Osteoblast (primary cell): ENCODE measurements at regions not wholly inside any gene's neighbourhood (a gene's known extent, or its start where the extent isn't known, plus 50 kb on each side); places are given as distances from the start of the nearest gene placed in this dataset.
A peak's percentile ranks its signal among the peaks of the same experiment; 100 is the strongest.

ENCODE experiments used
- DNase-seq: peaks from one replicate; pipeline ENCODE4 v3.0.0; 2011; ENCODE audit warnings: low spot score, mixed read lengths; ENCODE audit not compliant: insufficient read length; ENCODE audit errors: missing footprints
- H2AFZ ChIP-seq: 2 replicates; pipeline ENCODE4 v1.6.0; 2011; ENCODE audit warnings: mild to moderate bottlenecking, low read length
- H3K27ac ChIP-seq: 2 replicates; pipeline ENCODE4 v1.5.1; 2011; ENCODE audit warnings: mild to moderate bottlenecking, low read depth, low read length, moderate library complexity
- H3K27me3 ChIP-seq: 2 replicates; pipeline ENCODE4 v1.6.0; 2012; ENCODE audit warnings: mild to moderate bottlenecking, control low read depth, inconsistent platforms, low read length, moderate library complexity; ENCODE audit not compliant: insufficient read depth
- H3K36me3 ChIP-seq: 2 replicates; pipeline ENCODE4 v1.5.1; 2011; ENCODE audit warnings: mild to moderate bottlenecking, low read length, control low read depth, moderate library complexity; ENCODE audit not compliant: insufficient read depth
- H3K4me1 ChIP-seq: 2 replicates; pipeline ENCODE4 v1.5.1; 2011; ENCODE audit warnings: mild to moderate bottlenecking, low read length, control low read depth, moderate library complexity; ENCODE audit not compliant: insufficient read depth
- H3K4me2 ChIP-seq: 2 replicates; pipeline ENCODE4 v1.6.0; 2011; ENCODE audit warnings: mild to moderate bottlenecking, low read length; ENCODE audit not compliant: insufficient read depth
- H3K4me3 ChIP-seq: fragments of 200-600 bp; sonication (generic); 3 replicates; pipeline ENCODE4 v1.5.1; 2012; ENCODE audit warnings: mild to moderate bottlenecking, low read length, inconsistent platforms; ENCODE audit not compliant: insufficient read depth
- H3K79me2 ChIP-seq: 2 replicates; pipeline ENCODE4 v1.6.0; 2012; ENCODE audit warnings: mild to moderate bottlenecking, low read length, control low read depth, inconsistent platforms; ENCODE audit not compliant: insufficient read depth
- H3K9me3 ChIP-seq: 2 replicates; pipeline ENCODE4 v1.5.1; 2011; ENCODE audit warnings: low read depth, low read length, control low read depth
- H4K20me1 ChIP-seq: 2 replicates; pipeline ENCODE4 v1.6.0; 2012; ENCODE audit warnings: mild to moderate bottlenecking, low read length, control low read depth; ENCODE audit not compliant: insufficient read depth
- TF ChIP-seq, protein P1 (sequence below): IDR thresholded peaks from 2 replicates; pipeline ENCODE4 v1.5.1; 2011; ENCODE audit warnings: mild to moderate bottlenecking, low read depth, low read length, moderate library complexity; ENCODE audit errors: extremely low read depth

DNA sequence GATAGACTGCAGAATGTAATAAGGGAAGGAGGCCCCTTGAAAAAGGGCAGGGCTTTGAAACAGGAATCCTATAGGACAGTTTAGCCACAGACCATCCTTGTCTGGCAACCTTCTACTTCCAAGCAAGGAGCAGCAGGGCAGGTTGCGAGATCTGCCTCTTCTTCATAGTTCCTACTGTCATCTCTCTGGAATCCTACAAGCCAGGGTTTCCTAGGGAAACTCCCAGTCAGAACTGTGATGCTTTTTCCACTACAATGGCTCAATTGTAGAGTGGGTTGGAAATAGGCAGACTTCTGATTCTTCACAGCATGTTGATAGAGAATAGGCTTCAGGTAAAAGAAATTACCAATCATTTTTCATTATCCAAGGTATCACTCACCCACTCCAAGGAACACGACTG, 186.3 kb downstream of the DACT1 start:
- Histone ChIP-seq H3K4me3 (no peak overlapping the region), H2AFZ (no peak overlapping the region), H3K27ac (no peak overlapping the region), H3K27me3 (no peaks in the 10 kb centered on the region), H3K36me3 (no peaks in the 10 kb centered on the region), H3K4me1 (no peaks in the 10 kb centered on the region), H3K4me2 (no peak overlapping the region), H3K9me3 (no peaks in the 10 kb centered on the region), H4K20me1 (no peaks in the 10 kb centered on the region), H3K79me2 (no peaks in the 10 kb centered on the region)
- TF ChIP-seq, protein P1, sequence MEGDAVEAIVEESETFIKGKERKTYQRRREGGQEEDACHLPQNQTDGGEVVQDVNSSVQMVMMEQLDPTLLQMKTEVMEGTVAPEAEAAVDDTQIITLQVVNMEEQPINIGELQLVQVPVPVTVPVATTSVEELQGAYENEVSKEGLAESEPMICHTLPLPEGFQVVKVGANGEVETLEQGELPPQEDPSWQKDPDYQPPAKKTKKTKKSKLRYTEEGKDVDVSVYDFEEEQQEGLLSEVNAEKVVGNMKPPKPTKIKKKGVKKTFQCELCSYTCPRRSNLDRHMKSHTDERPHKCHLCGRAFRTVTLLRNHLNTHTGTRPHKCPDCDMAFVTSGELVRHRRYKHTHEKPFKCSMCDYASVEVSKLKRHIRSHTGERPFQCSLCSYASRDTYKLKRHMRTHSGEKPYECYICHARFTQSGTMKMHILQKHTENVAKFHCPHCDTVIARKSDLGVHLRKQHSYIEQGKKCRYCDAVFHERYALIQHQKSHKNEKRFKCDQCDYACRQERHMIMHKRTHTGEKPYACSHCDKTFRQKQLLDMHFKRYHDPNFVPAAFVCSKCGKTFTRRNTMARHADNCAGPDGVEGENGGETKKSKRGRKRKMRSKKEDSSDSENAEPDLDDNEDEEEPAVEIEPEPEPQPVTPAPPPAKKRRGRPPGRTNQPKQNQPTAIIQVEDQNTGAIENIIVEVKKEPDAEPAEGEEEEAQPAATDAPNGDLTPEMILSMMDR = no peak
- no peak for DNase-seq

DNA sequence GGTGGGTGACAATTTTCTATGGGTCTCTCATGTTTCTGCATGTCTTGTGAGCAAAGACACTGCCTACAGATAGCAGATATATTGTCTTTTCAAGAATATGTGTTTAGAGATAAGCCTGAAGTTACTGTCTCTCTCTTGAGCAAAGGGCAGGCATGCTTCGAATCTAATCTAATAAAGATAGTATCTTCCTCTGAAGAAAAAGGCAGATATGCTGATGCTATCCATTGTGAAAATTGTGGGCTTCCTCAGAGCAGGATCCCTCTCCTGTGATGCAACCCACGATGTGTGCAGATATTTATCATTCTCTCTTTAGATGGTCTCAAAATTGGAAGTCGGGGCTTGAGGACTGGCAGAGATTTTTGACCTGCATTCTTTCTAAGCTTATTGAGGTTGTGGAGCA, 187.0 kb downstream of the DACT1 start:
- Histone ChIP-seq H3K27ac (no peak overlapping the region), H4K20me1 (no peaks in the 10 kb centered on the region), H3K4me3 (no peak overlapping the region), H3K79me2 (no peaks in the 10 kb centered on the region), H2AFZ (no peak overlapping the region), H3K4me1 (no peaks in the 10 kb centered on the region), H3K27me3 (no peaks in the 10 kb centered on the region), H3K4me2 (no peak overlapping the region), H3K9me3 (no peaks in the 10 kb centered on the region), H3K36me3 (no peaks in the 10 kb centered on the region)
- no peak for DNase-seq
- TF ChIP-seq, protein P1 = no peak

DNA sequence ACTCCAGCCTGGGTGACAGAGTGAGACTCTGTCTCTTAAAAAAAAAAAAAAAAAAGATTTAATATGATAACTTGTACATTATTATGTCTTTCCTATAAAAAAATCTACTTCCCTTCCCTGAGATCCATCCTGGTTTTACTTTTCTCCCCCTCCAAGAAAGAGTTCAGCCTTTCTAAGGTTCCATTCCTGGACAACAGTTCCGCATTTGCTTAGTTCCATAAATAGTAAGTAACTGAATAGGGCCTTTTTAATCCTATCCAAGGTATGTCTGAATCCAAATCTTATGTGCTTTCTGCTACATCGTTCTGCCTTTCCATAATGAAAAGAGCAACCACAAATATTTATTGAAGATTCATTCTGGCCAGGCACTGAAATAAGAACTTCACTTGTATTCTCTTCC, 187.8 kb downstream of the DACT1 start:
- no peaks in the 10 kb centered on the region for H3K36me3 ChIP-seq
- no peaks in the 10 kb centered on the region for H4K20me1 ChIP-seq
- H3K27me3 ChIP-seq = no peaks in the 10 kb centered on the region
- no peak for DNase-seq
- no peak overlapping the region for H3K27ac ChIP-seq
- TF ChIP-seq, protein P1 = no peak
- H3K4me3 ChIP-seq = no peak overlapping the region
- H3K4me1 ChIP-seq = no peaks in the 10 kb centered on the region
- no peaks in the 10 kb centered on the region for H3K9me3 ChIP-seq
- H3K4me2 ChIP-seq = no peak overlapping the region
- no peak overlapping the region for H2AFZ ChIP-seq
- no peaks in the 10 kb centered on the region for H3K79me2 ChIP-seq

DNA sequence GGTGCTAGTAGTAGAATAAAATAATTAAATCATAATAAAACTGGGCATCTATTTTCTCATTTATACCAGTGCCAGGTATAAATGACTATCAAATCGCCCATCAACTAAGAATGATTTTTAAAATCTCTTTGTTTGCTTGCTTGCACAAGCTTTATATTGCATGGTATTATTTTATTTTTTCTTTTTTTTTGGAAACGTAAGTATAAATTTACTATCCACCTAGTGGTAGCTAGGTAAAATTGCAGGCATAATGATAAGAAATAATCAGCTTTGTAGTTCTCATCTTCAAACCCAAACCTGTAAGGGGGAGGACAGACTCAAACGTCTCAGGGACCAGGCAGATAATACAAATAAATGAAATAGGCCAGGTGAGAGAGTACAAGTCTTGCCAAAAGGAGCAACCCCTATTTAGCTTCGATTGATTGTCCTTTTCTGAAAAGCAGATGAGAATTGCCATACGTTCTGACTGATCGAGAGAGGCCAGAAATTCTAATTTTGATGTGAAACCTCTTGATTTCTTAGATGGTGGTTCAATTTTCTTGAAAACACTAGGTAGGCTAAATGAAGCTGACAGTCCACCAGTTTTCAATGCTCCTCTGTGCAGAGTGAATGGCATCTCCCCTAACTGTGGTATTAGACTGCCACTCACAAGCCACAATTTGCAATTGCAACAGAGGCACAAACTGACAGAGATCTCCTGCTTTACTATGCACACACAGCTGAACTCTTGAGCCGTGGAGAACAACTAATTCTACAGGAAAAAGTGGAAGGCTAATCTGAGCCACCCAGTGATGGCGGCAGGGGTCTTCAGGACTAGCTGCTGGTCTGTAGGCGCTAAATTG, 189.3 kb downstream of the DACT1 start:
- Histone ChIP-seq H3K36me3 (no peaks in the 10 kb centered on the region), H3K4me3 (no peak overlapping the region), H2AFZ (no peak overlapping the region), H3K4me1 (no peaks in the 10 kb centered on the region), H3K79me2 (no peaks in the 10 kb centered on the region), H3K9me3 (no peaks in the 10 kb centered on the region), H3K4me2 (no peak overlapping the region), H3K27ac (no peak overlapping the region), H3K27me3 (no peaks in the 10 kb centered on the region), H4K20me1 (no peaks in the 10 kb centered on the region)
- TF ChIP-seq, protein P1 = peak; percentile 30
- no peak for DNase-seq
